ENCODE measurements at regions not wholly inside any gene's neighbourhood (a gene's known extent, or its start where the extent isn't known, plus 50 kb on each side); places are given as distances from the start of the nearest gene placed in this dataset.

DNA sequence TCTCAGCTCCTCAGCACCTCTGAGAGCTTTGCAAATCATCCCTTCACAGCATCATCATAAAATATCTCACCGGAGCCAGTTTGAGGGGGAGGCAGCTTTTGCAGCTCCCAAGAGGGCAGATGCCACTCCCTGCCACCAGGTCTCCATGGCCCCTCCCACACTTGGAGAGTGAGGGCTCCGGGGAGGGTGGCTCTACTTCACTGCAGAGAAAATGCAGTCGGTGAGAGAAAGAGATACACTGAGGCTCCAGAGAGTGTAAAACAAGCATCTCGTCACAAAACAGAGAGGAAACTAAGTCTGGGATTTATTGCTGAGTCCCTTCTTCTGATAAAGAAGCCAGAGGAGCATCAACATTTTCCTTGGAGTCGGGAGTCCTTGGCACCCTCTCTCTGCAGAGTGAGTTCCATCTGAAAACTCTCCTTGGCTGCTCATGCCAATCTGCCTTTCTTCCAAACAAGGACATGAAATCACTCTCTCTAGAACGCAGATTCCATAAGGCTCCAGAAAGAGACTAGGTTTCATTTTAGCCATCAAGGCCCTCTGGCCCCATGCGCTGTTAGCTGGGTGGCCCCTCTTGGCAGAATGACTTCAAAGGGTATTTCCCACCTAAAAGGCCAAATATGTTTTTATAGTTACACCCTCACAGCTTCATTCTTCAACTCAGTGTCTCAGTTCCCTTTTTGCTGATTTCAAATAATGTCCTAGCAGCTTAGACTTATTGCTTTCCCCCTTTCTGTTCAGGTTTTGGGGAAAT lies 70.6 kb upstream of the F13A1 start:
- DNase-seq (ENCODE audit: low spot score) = no peak
- no peaks in the 10 kb centered on the region for H3K9me3 ChIP-seq
- H3K27ac ChIP-seq = no peak overlapping the region
- peaks cover 6 to 11% of the 10 kb centered on the region in 2 donors for H3K4me1 ChIP-seq (ENCODE audit: control insufficient read depth in 1 of 2, low read depth in 2 of 2)
- TF ChIP-seq CTCF (IDR thresholded peaks at IDR 0.05) = no peak
- ATAC-seq (ENCODE audit: insufficient number of reproducible peaks, low FRiP score, low read depth) = no peak
- H3K27me3 ChIP-seq (replicated peaks; ENCODE audit: insufficient read depth) = no peaks in the 10 kb centered on the region
- H3K4me3 ChIP-seq = peak overlapping the region; percentile 46
- H3K36me3 ChIP-seq = no peaks in the 10 kb centered on the region

- H3K27me3 ChIP-seq (replicated peaks; ENCODE audit: insufficient read depth) = no peaks in the 10 kb centered on the region
- no peak for DNase-seq (ENCODE audit: low spot score)
- H3K27ac ChIP-seq = no peak overlapping the region
- no peaks in the 10 kb centered on the region for H3K36me3 ChIP-seq
- H3K4me1 ChIP-seq (ENCODE audit: control insufficient read depth in 1 of 2, low read depth in 2 of 2) = peaks cover 6 to 12% of the 10 kb centered on the region in 2 donors
- H3K9me3 ChIP-seq = no peaks in the 10 kb centered on the region
- ATAC-seq (ENCODE audit: insufficient number of reproducible peaks, low FRiP score, low read depth) = no peak
- H3K4me3 ChIP-seq = no peak overlapping the region
- TF ChIP-seq CTCF (IDR thresholded peaks at IDR 0.05) = no peak
Measured at GRCh38 chr6:6392214-6393068, 72.0 kb upstream of the F13A1 start.

DNA sequence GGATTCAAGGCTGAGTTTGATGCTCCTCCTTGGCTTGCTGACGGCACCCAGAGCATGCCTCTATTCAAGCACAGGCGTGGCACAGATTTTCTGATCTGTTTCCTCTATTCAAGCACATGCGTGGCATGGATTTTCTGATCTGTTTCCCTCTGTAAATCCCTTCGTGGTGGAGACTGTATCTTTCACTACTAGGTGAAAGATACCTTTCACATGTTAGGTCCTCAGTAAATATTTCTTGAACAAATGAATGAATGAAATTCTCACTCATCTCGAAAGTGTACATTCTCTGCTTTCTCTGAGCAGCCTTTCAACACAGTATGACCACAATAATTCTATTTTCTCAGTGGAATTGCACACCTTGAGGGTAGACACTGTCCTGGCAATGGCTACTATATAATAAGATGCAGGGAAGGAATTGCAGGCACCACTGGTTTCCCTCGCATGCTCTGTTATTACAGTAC lies 72.6 kb upstream of the F13A1 start:
- peaks cover 6 to 12% of the 10 kb centered on the region in 2 donors for H3K4me1 ChIP-seq (ENCODE audit: control insufficient read depth in 1 of 2, low read depth in 2 of 2)
- H3K36me3 ChIP-seq = no peaks in the 10 kb centered on the region
- H3K27me3 ChIP-seq (replicated peaks; ENCODE audit: insufficient read depth) = no peaks in the 10 kb centered on the region
- H3K27ac ChIP-seq = no peak overlapping the region
- H3K4me3 ChIP-seq = no peak overlapping the region
- DNase-seq (ENCODE audit: low spot score) (no peak), ATAC-seq (ENCODE audit: insufficient number of reproducible peaks, low FRiP score, low read depth) (no peak)
- TF ChIP-seq CTCF (IDR thresholded peaks at IDR 0.05) = no peak
- H3K9me3 ChIP-seq = no peaks in the 10 kb centered on the region

- no peak overlapping the region for H3K27ac ChIP-seq
- H3K4me1 ChIP-seq (ENCODE audit: control insufficient read depth in 1 of 2, low read depth in 2 of 2) = peaks cover 5 to 12% of the 10 kb centered on the region in 2 donors
- TF ChIP-seq CTCF (IDR thresholded peaks at IDR 0.05) = no peak
- no peaks in the 10 kb centered on the region for H3K9me3 ChIP-seq
- H3K36me3 ChIP-seq = no peaks in the 10 kb centered on the region
- ATAC-seq (ENCODE audit: insufficient number of reproducible peaks, low FRiP score, low read depth) (no peak), DNase-seq (ENCODE audit: low spot score) (no peak)
- H3K4me3 ChIP-seq = no peak overlapping the region
- no peaks in the 10 kb centered on the region for H3K27me3 ChIP-seq (replicated peaks; ENCODE audit: insufficient read depth)
Measured at GRCh38 chr6:6395581-6396197, 75.2 kb upstream of the F13A1 start.

GRCh38 chr6:6397842-6398241 lies 77.4 kb upstream of the F13A1 start:
- Histone ChIP-seq H3K36me3 (no peaks in the 10 kb centered on the region), H3K27me3 (replicated peaks; ENCODE audit: insufficient read depth) (no peaks in the 10 kb centered on the region), H3K4me3 (no peak overlapping the region), H3K9me3 (no peaks in the 10 kb centered on the region), H3K4me1 (ENCODE audit: control insufficient read depth in 1 of 2, low read depth in 2 of 2) (peaks cover 0 to 12% of the 10 kb centered on the region in 2 donors), H3K27ac (no peak overlapping the region)
- DNase-seq (ENCODE audit: low spot score) (no peak), ATAC-seq (ENCODE audit: insufficient number of reproducible peaks, low FRiP score, low read depth) (no peak)
- TF ChIP-seq CTCF (IDR thresholded peaks at IDR 0.05) = no peak

Measured in thoracic aorta (tissue), 2 donors.